ENCODE measurements at regions not wholly inside any gene's neighbourhood (a gene's known extent, or its start where the extent isn't known, plus 50 kb on each side); places are given as distances from the start of the nearest gene placed in this dataset.

DNA sequence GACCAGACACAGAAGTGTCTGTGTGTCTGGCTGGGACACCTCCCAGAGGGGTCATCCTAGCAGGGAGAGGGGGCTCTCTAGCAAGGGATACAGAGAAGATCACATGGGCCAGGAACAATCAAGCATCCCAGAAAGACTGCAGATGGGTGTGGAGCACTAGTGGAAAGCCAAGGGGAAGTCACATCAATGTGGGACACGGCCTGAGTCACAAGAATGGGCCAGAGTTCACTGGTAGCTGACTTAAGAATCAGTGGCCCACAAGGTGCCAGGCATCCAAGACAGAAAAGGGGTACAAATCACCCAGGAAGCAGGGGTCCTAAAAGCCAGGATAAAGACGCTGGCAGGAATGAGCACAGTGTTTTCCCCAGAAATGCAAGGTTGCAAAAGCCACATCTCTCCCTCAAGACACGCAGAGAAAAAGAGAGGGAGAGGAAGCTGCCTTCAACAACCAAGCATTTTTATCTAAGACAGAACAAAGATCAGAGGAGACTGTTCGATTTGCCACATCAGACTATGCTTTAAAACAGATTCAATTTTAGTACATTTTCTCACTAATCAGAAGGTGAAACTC, 113.6 kb upstream of the DST start:
- H3K9ac ChIP-seq (ENCODE audit: control insufficient read depth, extremely low read depth, insufficient read depth, low read length): no peak overlapping the region
- peaks cover 8% of the 10 kb centered on the region for H3K79me2 ChIP-seq (ENCODE audit: control insufficient read depth, insufficient read depth, low read length)
- no peak overlapping the region for H3K27ac ChIP-seq (ENCODE audit: control insufficient read depth, insufficient read depth, low read length)

DNA sequence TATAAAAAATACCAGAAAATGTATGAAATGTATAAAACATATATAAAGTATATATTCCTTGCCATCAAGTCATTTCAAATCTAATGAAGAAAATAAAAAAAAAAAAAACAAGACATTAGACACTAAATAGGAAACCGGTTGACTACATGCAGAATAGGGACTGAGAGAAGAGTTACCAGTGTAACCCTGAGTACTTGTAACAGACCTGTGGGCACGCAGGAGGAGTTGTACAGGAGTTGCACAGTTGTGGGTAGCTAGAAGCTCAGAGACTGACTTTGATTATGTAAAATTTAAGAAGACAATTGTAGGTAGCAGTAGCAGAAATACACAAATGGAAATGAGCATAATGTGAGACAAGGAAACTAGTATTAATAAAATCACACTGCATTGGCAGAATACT, 112.4 kb upstream of the DST start:
- Histone ChIP-seq H4K20me1 (ENCODE audit: control insufficient read depth, extremely low read depth, insufficient read depth, low read length) (no peaks in the 10 kb centered on the region), H3K4me1 (ENCODE audit: control insufficient read depth, extremely low read depth, insufficient read depth, low read length) (peaks cover 42% of the 10 kb centered on the region)
- FAIRE-seq: no peak

More for the DNA sequence above, 113.6 kb upstream of the DST start:
- H3K4me2 ChIP-seq (ENCODE audit: control insufficient read depth, extremely low read depth, insufficient read depth, low read depth, low read length): peak overlapping the region; percentile 17
- TF ChIP-seq, protein P1, sequence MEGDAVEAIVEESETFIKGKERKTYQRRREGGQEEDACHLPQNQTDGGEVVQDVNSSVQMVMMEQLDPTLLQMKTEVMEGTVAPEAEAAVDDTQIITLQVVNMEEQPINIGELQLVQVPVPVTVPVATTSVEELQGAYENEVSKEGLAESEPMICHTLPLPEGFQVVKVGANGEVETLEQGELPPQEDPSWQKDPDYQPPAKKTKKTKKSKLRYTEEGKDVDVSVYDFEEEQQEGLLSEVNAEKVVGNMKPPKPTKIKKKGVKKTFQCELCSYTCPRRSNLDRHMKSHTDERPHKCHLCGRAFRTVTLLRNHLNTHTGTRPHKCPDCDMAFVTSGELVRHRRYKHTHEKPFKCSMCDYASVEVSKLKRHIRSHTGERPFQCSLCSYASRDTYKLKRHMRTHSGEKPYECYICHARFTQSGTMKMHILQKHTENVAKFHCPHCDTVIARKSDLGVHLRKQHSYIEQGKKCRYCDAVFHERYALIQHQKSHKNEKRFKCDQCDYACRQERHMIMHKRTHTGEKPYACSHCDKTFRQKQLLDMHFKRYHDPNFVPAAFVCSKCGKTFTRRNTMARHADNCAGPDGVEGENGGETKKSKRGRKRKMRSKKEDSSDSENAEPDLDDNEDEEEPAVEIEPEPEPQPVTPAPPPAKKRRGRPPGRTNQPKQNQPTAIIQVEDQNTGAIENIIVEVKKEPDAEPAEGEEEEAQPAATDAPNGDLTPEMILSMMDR (optimal IDR thresholded peaks at IDR 0.05 in 1 of 3, IDR thresholded peaks at IDR 0.05 in 1 of 3, conservative IDR thresholded peaks at IDR 0.05 in 1 of 3; ENCODE audit: extremely low read depth in 1 of 3, insufficient read depth in 2 of 3, low read length in 3 of 3): no peak
- TF ChIP-seq EZH2 (IDR thresholded peaks at IDR 0.05; ENCODE audit: low read length): no peak
- H4K20me1 ChIP-seq (ENCODE audit: control insufficient read depth, extremely low read depth, insufficient read depth, low read length): no peaks in the 10 kb centered on the region
- dilution Hi-C loops (cut with MboI; ENCODE audit: extremely low pct_ligation_motif_present, low sequenced_read_pairs): no loop called here
- FAIRE-seq: no peak
- peaks cover 3% of the 10 kb centered on the region for H3K9me1 ChIP-seq (ENCODE audit: control insufficient read depth, extremely low read depth, insufficient read depth, low read length)
- H3K9me3 ChIP-seq (ENCODE audit: control insufficient read depth, low read depth, low read length): no peaks in the 10 kb centered on the region
- no peak for DNase-seq (ENCODE audit: low read depth, low spot score)
- no peaks in the 10 kb centered on the region for H3K36me3 ChIP-seq (ENCODE audit: control insufficient read depth in 2 of 2, extremely low read depth in 1 of 2, insufficient read depth in 2 of 2, low read length in 2 of 2)
- peaks cover 39% of the 10 kb centered on the region for H3K4me1 ChIP-seq (ENCODE audit: control insufficient read depth, extremely low read depth, insufficient read depth, low read length)
- H2AFZ ChIP-seq (ENCODE audit: control insufficient read depth, low read length): no peak overlapping the region
- no peaks in the 10 kb centered on the region for H3K27me3 ChIP-seq (ENCODE audit: control insufficient read depth, extremely low read depth, insufficient read depth, low read length)
- H3K4me3 ChIP-seq (ENCODE audit: control insufficient read depth in 2 of 3, extremely low read depth in 1 of 3, insufficient read depth in 2 of 3, low read depth in 1 of 3, low read length in 3 of 3): no peak overlapping the region

More for the DNA sequence above, 112.4 kb upstream of the DST start:
- dilution Hi-C loops (cut with MboI; ENCODE audit: extremely low pct_ligation_motif_present, low sequenced_read_pairs): no loop called here
- no peak for DNase-seq (ENCODE audit: low read depth, low spot score)
- Histone ChIP-seq H3K27me3 (ENCODE audit: control insufficient read depth, extremely low read depth, insufficient read depth, low read length) (no peaks in the 10 kb centered on the region), H3K4me2 (ENCODE audit: control insufficient read depth, extremely low read depth, insufficient read depth, low read depth, low read length) (no peak overlapping the region), H2AFZ (ENCODE audit: control insufficient read depth, low read length) (no peak overlapping the region), H3K36me3 (ENCODE audit: control insufficient read depth in 2 of 2, extremely low read depth in 1 of 2, insufficient read depth in 2 of 2, low read length in 2 of 2) (no peaks in the 10 kb centered on the region), H3K79me2 (ENCODE audit: control insufficient read depth, insufficient read depth, low read length) (peaks cover 8% of the 10 kb centered on the region), H3K4me3 (ENCODE audit: control insufficient read depth in 2 of 3, extremely low read depth in 1 of 3, insufficient read depth in 2 of 3, low read depth in 1 of 3, low read length in 3 of 3) (no peak overlapping the region), H3K9ac (ENCODE audit: control insufficient read depth, extremely low read depth, insufficient read depth, low read length) (no peak overlapping the region), H3K9me3 (ENCODE audit: control insufficient read depth, low read depth, low read length) (no peaks in the 10 kb centered on the region), H3K9me1 (ENCODE audit: control insufficient read depth, extremely low read depth, insufficient read depth, low read length) (peaks cover 3% of the 10 kb centered on the region), H3K27ac (ENCODE audit: control insufficient read depth, insufficient read depth, low read length) (no peak overlapping the region)
- no peak for TF ChIP-seq EZH2 (IDR thresholded peaks at IDR 0.05; ENCODE audit: low read length)
- TF ChIP-seq, protein P1 (optimal IDR thresholded peaks at IDR 0.05 in 1 of 3, IDR thresholded peaks at IDR 0.05 in 1 of 3, conservative IDR thresholded peaks at IDR 0.05 in 1 of 3; ENCODE audit: extremely low read depth in 1 of 3, insufficient read depth in 2 of 3, low read length in 3 of 3): no peak
